Keratinocyte (primary cell): ENCODE measurements at regions not wholly inside any gene's neighbourhood (a gene's known extent, or its start where the extent isn't known, plus 50 kb on each side); places are given as distances from the start of the nearest gene placed in this dataset.

ENCODE experiments used
- CTCF ChIP-seq, 3 experiments: IDR thresholded peaks in 1 of 3; conservative IDR thresholded peaks in 1 of 3; optimal IDR thresholded peaks in 1 of 3; 2 replicates in 2 of 3; 3 replicates in 1 of 3; pipeline versions ENCODE3 to v1.5.1; 2011; ENCODE audit warnings: low read length in 3 of 3, mild to moderate bottlenecking in 3 of 3, moderate library complexity in 2 of 3, control low read depth in 1 of 3, inconsistent platforms in 1 of 3; ENCODE audit not compliant: insufficient read depth in 2 of 3; ENCODE audit errors: extremely low read depth in 1 of 3
- EZH2 ChIP-seq: IDR thresholded peaks from one replicate; pipeline ENCODE4 v1.6.1; 2012; ENCODE audit warnings: inconsistent platforms, mild to moderate bottlenecking, low read length, moderate library complexity

DNA sequence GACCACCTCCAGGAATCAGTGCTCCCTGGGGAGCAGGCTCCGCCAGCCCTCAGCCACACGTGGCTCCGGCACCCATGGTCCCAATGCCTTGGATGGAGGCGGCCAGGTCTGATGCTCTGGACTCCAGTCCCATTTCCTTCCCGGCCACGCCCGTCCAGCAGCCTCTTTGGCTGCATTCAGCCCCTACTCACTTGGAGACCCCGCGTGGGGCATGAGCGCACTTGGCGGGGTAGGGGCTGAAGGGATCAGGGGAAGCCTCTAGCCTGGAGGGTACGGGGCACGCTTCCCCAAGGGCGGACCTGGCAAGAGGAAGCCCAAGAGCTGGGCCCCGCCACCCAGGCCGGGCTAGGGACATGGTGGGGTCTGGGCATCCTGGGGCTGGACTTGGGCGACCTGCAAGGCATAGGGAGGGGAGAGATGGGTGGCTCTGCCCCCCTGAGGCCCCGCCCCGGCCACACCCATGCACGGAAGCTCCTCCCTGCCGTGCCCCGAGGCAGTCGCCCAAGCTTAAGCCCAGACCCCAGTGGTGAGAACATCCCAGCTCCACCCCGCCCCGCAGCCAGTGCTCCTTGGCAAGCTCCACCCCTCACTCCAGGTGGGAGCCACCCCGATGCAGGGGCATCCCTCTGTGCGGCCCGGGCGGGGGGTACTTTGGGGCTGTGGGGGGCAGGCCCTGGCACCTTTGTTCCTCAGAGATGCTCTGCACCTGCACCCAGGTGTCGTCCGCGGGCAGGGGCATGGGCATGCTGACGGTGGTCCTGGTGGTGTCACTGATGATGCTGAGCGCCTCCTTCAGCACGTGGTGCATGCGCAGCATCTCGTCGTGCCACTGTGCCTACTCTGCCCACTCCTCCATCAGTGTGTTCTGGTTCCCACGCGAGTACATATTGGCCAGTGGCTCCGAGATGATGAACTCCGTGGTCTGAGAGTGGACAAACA is 163.5 kb downstream of the GOLGA6L4 start:
- no peak for TF ChIP-seq CTCF (optimal IDR thresholded peaks at IDR 0.05 in 1 of 3, IDR thresholded peaks at IDR 0.05 in 1 of 3, conservative IDR thresholded peaks at IDR 0.05 in 1 of 3; ENCODE audit: extremely low read depth in 1 of 3, insufficient read depth in 2 of 3, low read length in 3 of 3)
- no peak for TF ChIP-seq EZH2
